ENCODE measurements at regions not wholly inside any gene's neighbourhood (a gene's known extent, or its start where the extent isn't known, plus 50 kb on each side); places are given as distances from the start of the nearest gene placed in this dataset.

DNA sequence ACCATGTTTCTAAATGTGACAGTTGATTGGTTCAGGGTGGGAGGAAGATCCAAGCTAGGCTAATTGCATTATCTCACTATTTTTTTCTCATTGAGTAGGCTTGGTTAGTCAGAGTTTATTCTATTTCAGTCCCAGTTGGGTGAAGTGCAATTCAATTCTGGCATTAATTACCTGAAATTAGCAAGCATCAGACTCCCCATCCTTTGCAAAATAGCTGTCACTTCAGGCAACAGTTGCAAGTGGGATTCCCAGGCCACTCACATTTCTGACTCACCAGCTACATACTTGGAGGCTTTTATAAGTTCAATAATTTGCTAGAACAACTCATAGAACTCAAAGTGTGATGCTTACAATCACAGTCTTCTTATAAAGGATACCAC is 155.8 kb upstream of the HAND2 start:
- peaks cover 6% of the 10 kb centered on the region for H3K27me3 ChIP-seq (ENCODE audit: insufficient read depth, poor library complexity, severe bottlenecking)
- DNase-seq (ENCODE audit: low read depth in 1 of 2, low spot score in 1 of 2), result no peak
- H3K27ac ChIP-seq (replicated peaks), result no peak overlapping the region
- no peak overlapping the region for H3K4me3 ChIP-seq (replicated peaks; ENCODE audit: insufficient read depth, low read length)
- TF ChIP-seq, protein P1, sequence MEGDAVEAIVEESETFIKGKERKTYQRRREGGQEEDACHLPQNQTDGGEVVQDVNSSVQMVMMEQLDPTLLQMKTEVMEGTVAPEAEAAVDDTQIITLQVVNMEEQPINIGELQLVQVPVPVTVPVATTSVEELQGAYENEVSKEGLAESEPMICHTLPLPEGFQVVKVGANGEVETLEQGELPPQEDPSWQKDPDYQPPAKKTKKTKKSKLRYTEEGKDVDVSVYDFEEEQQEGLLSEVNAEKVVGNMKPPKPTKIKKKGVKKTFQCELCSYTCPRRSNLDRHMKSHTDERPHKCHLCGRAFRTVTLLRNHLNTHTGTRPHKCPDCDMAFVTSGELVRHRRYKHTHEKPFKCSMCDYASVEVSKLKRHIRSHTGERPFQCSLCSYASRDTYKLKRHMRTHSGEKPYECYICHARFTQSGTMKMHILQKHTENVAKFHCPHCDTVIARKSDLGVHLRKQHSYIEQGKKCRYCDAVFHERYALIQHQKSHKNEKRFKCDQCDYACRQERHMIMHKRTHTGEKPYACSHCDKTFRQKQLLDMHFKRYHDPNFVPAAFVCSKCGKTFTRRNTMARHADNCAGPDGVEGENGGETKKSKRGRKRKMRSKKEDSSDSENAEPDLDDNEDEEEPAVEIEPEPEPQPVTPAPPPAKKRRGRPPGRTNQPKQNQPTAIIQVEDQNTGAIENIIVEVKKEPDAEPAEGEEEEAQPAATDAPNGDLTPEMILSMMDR (IDR thresholded peaks at IDR 0.05; ENCODE audit: insufficient read depth, low read length), result no peak
- TF ChIP-seq POLR2AphosphoS5 (IDR thresholded peaks at IDR 0.05; ENCODE audit: low read depth), result no peak
- TF ChIP-seq, protein P2, sequence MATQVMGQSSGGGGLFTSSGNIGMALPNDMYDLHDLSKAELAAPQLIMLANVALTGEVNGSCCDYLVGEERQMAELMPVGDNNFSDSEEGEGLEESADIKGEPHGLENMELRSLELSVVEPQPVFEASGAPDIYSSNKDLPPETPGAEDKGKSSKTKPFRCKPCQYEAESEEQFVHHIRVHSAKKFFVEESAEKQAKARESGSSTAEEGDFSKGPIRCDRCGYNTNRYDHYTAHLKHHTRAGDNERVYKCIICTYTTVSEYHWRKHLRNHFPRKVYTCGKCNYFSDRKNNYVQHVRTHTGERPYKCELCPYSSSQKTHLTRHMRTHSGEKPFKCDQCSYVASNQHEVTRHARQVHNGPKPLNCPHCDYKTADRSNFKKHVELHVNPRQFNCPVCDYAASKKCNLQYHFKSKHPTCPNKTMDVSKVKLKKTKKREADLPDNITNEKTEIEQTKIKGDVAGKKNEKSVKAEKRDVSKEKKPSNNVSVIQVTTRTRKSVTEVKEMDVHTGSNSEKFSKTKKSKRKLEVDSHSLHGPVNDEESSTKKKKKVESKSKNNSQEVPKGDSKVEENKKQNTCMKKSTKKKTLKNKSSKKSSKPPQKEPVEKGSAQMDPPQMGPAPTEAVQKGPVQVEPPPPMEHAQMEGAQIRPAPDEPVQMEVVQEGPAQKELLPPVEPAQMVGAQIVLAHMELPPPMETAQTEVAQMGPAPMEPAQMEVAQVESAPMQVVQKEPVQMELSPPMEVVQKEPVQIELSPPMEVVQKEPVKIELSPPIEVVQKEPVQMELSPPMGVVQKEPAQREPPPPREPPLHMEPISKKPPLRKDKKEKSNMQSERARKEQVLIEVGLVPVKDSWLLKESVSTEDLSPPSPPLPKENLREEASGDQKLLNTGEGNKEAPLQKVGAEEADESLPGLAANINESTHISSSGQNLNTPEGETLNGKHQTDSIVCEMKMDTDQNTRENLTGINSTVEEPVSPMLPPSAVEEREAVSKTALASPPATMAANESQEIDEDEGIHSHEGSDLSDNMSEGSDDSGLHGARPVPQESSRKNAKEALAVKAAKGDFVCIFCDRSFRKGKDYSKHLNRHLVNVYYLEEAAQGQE (IDR thresholded peaks at IDR 0.05; ENCODE audit: insufficient replicate concordance, low read depth), result no peak
- TF ChIP-seq SPI1 (IDR thresholded peaks at IDR 0.05; ENCODE audit: borderline replicate concordance, low read depth), result no peak
- TF ChIP-seq GABPA (IDR thresholded peaks at IDR 0.05; ENCODE audit: low read depth), result no peak

DNA sequence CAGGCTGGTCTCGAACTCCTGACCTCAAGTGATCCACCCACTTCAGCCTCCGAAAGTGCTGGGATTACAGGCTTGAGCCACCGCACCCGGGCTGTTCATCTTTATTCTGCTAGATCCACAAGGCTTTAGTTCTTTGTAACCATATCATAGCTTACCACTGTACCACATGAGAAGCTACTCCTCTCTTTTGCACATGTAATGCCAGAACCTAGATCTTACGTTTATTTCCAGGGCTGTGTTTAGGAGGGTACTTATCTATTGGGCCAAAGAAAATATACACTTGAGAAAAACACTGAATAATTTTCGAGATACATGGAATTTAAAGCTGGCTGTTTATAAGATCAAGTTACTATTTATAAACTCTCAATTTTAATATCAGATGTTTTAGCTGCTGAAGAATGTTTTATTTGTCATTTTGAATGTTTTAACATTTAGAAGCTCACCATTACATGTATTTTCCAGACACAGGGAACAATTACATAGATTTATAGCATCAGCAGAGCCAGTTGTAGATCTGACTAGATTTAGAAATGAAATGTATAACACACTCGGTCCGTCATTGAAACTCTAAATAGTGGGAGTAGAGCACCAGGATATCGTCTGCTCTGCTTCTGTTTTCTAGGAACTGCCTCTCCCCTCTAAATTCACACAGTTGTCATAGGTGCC is 155.3 kb upstream of the HAND2 start:
- DNase-seq (ENCODE audit: low read depth in 1 of 2, low spot score in 1 of 2), result no peak
- TF ChIP-seq GABPA (IDR thresholded peaks at IDR 0.05; ENCODE audit: low read depth), result no peak
- no peak for TF ChIP-seq SPI1 (IDR thresholded peaks at IDR 0.05; ENCODE audit: borderline replicate concordance, low read depth)
- TF ChIP-seq, protein P2 (IDR thresholded peaks at IDR 0.05; ENCODE audit: insufficient replicate concordance, low read depth), result no peak
- TF ChIP-seq, protein P1 (IDR thresholded peaks at IDR 0.05; ENCODE audit: insufficient read depth, low read length), result no peak
- TF ChIP-seq POLR2AphosphoS5 (IDR thresholded peaks at IDR 0.05; ENCODE audit: low read depth), result no peak
- Histone ChIP-seq H3K27me3 (ENCODE audit: insufficient read depth, poor library complexity, severe bottlenecking) (peaks cover 6% of the 10 kb centered on the region), H3K27ac (replicated peaks) (no peak overlapping the region), H3K4me3 (replicated peaks; ENCODE audit: insufficient read depth, low read length) (no peak overlapping the region)

DNA sequence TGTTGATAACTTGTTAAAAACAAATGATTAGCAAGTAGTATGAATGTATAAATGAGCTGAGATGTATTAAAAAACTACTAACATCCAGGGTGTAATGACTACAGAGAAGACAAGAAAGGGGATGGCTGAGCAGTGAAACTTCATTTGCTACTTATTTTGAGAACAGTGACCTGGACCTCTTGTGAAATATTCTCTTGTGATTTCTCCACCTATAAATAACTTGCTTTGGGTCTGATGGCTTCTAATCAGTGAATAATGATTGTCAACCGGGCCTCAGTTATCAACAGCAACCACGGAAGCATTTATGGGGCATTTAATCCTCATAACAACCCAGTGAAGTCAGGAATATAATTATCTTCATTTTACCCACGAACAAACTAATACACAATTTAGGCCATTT is 154.2 kb upstream of the HAND2 start:
- TF ChIP-seq SPI1 (IDR thresholded peaks at IDR 0.05; ENCODE audit: borderline replicate concordance, low read depth), result no peak
- TF ChIP-seq, protein P1 (IDR thresholded peaks at IDR 0.05; ENCODE audit: insufficient read depth, low read length), result no peak
- TF ChIP-seq POLR2AphosphoS5 (IDR thresholded peaks at IDR 0.05; ENCODE audit: low read depth), result no peak
- TF ChIP-seq, protein P2 (IDR thresholded peaks at IDR 0.05; ENCODE audit: insufficient replicate concordance, low read depth), result no peak
- TF ChIP-seq GABPA (IDR thresholded peaks at IDR 0.05; ENCODE audit: low read depth), result no peak
- Histone ChIP-seq H3K4me3 (replicated peaks; ENCODE audit: insufficient read depth, low read length) (no peak overlapping the region), H3K27ac (replicated peaks) (no peak overlapping the region), H3K27me3 (ENCODE audit: insufficient read depth, poor library complexity, severe bottlenecking) (peaks cover 8% of the 10 kb centered on the region)
- DNase-seq (ENCODE audit: low read depth in 1 of 2, low spot score in 1 of 2), result no peak

Measured in HL-60 (cell line).